BE2C (cell line): ENCODE measurements at regions not wholly inside any gene's neighbourhood (a gene's known extent, or its start where the extent isn't known, plus 50 kb on each side); places are given as distances from the start of the nearest gene placed in this dataset.

Source experiments
- DNase-seq: peaks from one replicate; pipeline ENCODE4 v3.0.0-alpha.2; 2020
- H3K27me3 ChIP-seq: fragments of 250-450 bp; sonication (Bioruptor Pico); 2 replicates; pipeline ENCODE4 v1.5.1; 2020; ENCODE audit warnings: mild to moderate bottlenecking
- H3K36me3 ChIP-seq: fragments of 250-450 bp; sonication (Bioruptor Pico); 2 replicates; pipeline ENCODE4 v1.5.1; 2020; ENCODE audit warnings: mild to moderate bottlenecking
- H3K4me1 ChIP-seq: fragments of 250-450 bp; sonication (Bioruptor Pico); 2 replicates; pipeline ENCODE4 v1.5.1; 2020
- H3K4me3 ChIP-seq: 2 replicates; pipeline ENCODE4 v1.5.1; 2011; ENCODE audit warnings: low read depth, low read length
- H3K9me3 ChIP-seq: fragments of 250-450 bp; sonication (Bioruptor Pico); 2 replicates; pipeline ENCODE4 v1.5.1; 2020
- CTCF ChIP-seq: IDR thresholded peaks from 2 replicates; pipeline ENCODE4 v1.5.1; 2012; ENCODE audit warnings: mild to moderate bottlenecking, low read depth, low read length

GRCh38 chr1:187262731-187263130 lies 434.0 kb downstream of the PLA2G4A start:
- H3K36me3 ChIP-seq = no peaks in the 10 kb centered on the region
- H3K4me1 ChIP-seq = peaks cover 7% of the 10 kb centered on the region; the same call in 1 of the 2 replicates
- TF ChIP-seq CTCF = no peak
- no peaks in the 10 kb centered on the region for H3K27me3 ChIP-seq
- no peak overlapping the region for H3K4me3 ChIP-seq
- DNase-seq = no peak
- H3K9me3 ChIP-seq = no peaks in the 10 kb centered on the region

- H3K4me1 ChIP-seq = peaks cover 7% of the 10 kb centered on the region; the same call in 1 of the 2 replicates
- no peak overlapping the region for H3K4me3 ChIP-seq
- H3K36me3 ChIP-seq = no peaks in the 10 kb centered on the region
- no peaks in the 10 kb centered on the region for H3K27me3 ChIP-seq
- H3K9me3 ChIP-seq = no peaks in the 10 kb centered on the region
- DNase-seq = peak; percentile 69
- peak; percentile 88 for TF ChIP-seq CTCF
Observed at GRCh38 chr1:187264995-187265602, 436.4 kb downstream of the PLA2G4A start.

DNA sequence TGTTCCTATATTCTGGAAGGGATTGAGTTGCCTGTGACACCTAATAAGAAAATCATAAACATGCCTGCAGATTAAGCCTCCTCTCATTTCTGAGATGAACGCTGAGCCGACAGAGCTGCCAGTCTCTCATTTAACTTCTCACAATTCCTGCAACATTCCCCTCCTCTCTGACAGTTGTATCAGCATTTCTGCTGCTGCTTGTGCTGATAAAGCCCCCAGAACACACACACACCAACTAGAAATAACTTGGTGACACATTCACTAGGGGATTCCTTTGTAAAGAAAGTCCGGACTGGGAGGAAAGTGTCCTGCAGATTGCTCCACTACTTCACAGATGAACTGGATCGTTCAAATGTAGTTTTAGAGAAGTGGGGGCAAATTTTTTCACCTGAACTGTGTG lies 437.3 kb downstream of the PLA2G4A start:
- Histone ChIP-seq H3K36me3 (no peaks in the 10 kb centered on the region), H3K4me1 (peaks cover 6% of the 10 kb centered on the region; the same call in 1 of the 2 replicates), H3K9me3 (no peaks in the 10 kb centered on the region), H3K4me3 (no peak overlapping the region), H3K27me3 (no peaks in the 10 kb centered on the region)
- TF ChIP-seq CTCF = no peak
- DNase-seq = no peak

DNA sequence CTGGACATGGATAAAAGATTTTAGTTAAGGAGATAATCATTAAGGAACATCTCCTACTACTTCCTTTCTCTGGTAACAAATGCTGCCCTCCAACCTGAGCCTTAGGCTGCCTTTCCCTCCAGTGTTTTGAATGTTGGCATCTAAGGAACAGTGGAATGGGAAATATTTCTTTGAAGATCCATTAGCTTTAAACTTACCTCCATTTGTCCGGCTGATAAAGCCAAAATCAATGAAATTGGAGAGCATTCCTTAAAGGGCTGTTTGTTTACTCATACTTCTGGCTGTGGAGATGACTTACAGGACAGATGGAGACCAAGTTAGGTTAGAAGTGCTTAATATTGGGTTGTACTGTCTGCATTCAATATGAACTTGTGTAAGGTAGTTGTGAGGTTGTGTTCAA lies 439.1 kb downstream of the PLA2G4A start:
- H3K36me3 ChIP-seq = no peaks in the 10 kb centered on the region
- no peaks in the 10 kb centered on the region for H3K9me3 ChIP-seq
- no peak for TF ChIP-seq CTCF
- no peaks in the 10 kb centered on the region for H3K27me3 ChIP-seq
- H3K4me3 ChIP-seq = no peak overlapping the region
- no peak for DNase-seq
- no peaks in the 10 kb centered on the region for H3K4me1 ChIP-seq

DNA sequence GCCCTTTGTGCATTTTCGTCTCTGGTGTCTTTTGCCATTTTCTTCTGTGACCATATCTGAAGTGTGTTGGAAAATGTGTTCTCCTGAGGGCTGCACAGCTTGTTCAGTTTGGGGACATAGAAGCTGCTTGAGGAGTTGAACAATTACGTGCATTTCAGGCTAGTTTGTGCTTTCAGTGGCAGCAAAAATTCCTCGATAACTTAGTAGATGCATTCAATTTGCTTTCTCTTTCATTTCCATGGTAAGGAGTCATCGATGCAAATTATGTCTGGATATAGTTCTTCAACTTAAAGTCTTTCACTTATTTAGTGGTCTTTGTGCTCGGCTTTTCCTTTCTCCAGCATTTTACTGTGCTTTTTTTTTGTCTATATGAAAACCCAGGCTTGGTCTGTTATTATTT lies 441.5 kb downstream of the PLA2G4A start:
- H3K9me3 ChIP-seq = no peaks in the 10 kb centered on the region
- DNase-seq = no peak
- no peak overlapping the region for H3K4me3 ChIP-seq
- no peaks in the 10 kb centered on the region for H3K36me3 ChIP-seq
- TF ChIP-seq CTCF = no peak
- no peaks in the 10 kb centered on the region for H3K4me1 ChIP-seq
- H3K27me3 ChIP-seq = no peaks in the 10 kb centered on the region

- H3K4me1 ChIP-seq = peaks cover 19% of the 10 kb centered on the region
- no peak overlapping the region for H3K4me3 ChIP-seq
- no peaks in the 10 kb centered on the region for H3K9me3 ChIP-seq
- no peak for DNase-seq
- no peaks in the 10 kb centered on the region for H3K36me3 ChIP-seq
- TF ChIP-seq CTCF = no peak
- no peaks in the 10 kb centered on the region for H3K27me3 ChIP-seq
Observed at GRCh38 chr1:187275346-187275745, 446.6 kb downstream of the PLA2G4A start.
